Calu3 (cell line): ENCODE measurements at regions not wholly inside any gene's neighbourhood (a gene's known extent, or its start where the extent isn't known, plus 50 kb on each side); places are given as distances from the start of the nearest gene placed in this dataset.

Experiments used
- BruUV-seq: library from RNA; stranded (reverse); fragments of 400-500 nt; replicated peaks from 2 replicates; lab custom pipeline; 2021; lab: Mats Ljungman, UMichigan
- CTCF ChIA-PET: fragments of 300-600 bp; sonication (Branson Sonifier 250); formaldehyde crosslinking; loops from one replicate; lab custom pipeline; 2022; ENCODE audit warnings: antibody characterized with exemption; lab: Charles Lee
- DNase-seq: peaks from one replicate; pipeline ENCODE4 v3.0.0; 2022
- H3K27ac Mint-ChIP-seq: one replicate; pipeline ENCODE4 v1.8.0; 2022; ENCODE audit warnings: mixed read lengths; ENCODE audit not compliant: unreplicated experiment
- H3K27me3 Mint-ChIP-seq: one replicate; pipeline ENCODE4 v1.8.0; 2022; ENCODE audit warnings: mixed read lengths; ENCODE audit not compliant: unreplicated experiment
- H3K36me3 Mint-ChIP-seq: one replicate; pipeline ENCODE4 v1.8.0; 2022; ENCODE audit warnings: mild to moderate bottlenecking, moderate library complexity, mixed read lengths; ENCODE audit not compliant: insufficient read depth, unreplicated experiment
- H3K4me1 Mint-ChIP-seq: one replicate; pipeline ENCODE4 v1.8.0; 2022; ENCODE audit warnings: mild to moderate bottlenecking, low read depth, mixed read lengths; ENCODE audit not compliant: unreplicated experiment
- H3K4me3 Mint-ChIP-seq: one replicate; pipeline ENCODE4 v1.8.0; 2022; ENCODE audit warnings: mild to moderate bottlenecking, low read depth, moderate library complexity, mixed read lengths; ENCODE audit not compliant: unreplicated experiment
- H3K9me3 Mint-ChIP-seq: one replicate; pipeline ENCODE4 v1.8.0; 2022; ENCODE audit warnings: low read depth, mixed read lengths; ENCODE audit not compliant: unreplicated experiment
- CTCF ChIP-seq: fragments of 200-600 bp; IDR thresholded peaks from one replicate; pipeline ENCODE4 v1.8.0; 2022; ENCODE audit warnings: antibody characterized with exemption; ENCODE audit not compliant: unreplicated experiment
- intact Hi-C: fragments of 100-400 bp; cut with micrococcal nuclease; formaldehyde crosslinking; loops from one replicate; pipeline ENCODE4 v1.10.0; 2022; ENCODE audit not compliant: unreplicated experiment

GRCh38 chr17:33944826-33945225 lies 310.3 kb upstream of the CCL2 start:
- Mint-ChIP-seq H3K27ac (no peak overlapping the region), H3K4me1 (no peaks in the 10 kb centered on the region), H3K9me3 (no peaks in the 10 kb centered on the region), H3K4me3 (no peak overlapping the region), H3K36me3 (no peaks in the 10 kb centered on the region), H3K27me3 (peaks cover 75% of the 10 kb centered on the region)
- intact Hi-C loops, result no loop called here
- no peak for DNase-seq
- BruUV-seq, result no TSS peak
- CTCF ChIA-PET, result no interaction called here
- TF ChIP-seq CTCF, result no peak

DNA sequence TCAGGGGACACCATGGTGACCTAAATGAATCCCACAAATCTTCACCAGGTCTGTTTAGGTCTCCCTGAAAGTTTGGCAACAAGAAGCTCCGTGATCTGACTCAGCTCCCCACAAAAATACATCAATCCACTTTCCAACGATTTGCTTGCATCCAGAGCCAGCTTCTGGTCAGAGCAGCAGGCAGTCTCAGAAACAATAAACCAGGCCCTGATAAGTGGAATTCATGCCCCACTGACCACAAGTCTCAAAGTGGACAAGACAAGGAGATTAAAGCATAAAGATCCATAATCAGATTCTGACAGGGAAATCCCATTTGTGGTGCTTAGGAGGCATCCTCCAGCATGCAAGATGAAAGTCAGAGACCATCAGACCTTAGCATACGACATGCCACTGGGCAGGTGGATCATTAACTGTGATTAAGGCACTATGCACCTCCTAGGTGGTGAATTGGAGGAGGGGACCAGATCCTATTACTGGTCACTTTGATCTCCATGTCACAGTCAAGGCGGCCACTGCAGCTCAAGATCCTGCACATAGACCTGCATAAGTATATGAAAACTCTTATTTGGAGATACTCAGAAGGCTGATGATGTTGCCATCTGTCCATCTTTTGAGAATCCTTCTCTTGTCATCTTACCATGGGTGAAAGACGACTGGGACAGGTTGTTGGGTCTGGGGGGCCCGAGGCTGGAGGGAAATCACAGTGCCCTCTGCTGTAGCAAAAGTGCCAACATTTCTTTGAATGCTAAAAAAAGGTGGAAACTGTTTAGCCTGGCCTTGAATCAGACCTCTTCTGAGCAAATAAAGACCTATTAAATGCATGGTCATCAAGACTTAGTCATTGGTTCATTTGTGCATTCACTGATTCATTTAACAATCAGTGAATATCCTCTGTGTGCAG lies 309.2 kb upstream of the CCL2 start:
- Mint-ChIP-seq H3K27ac (no peak overlapping the region), H3K9me3 (no peaks in the 10 kb centered on the region), H3K4me3 (no peak overlapping the region), H3K36me3 (no peaks in the 10 kb centered on the region), H3K4me1 (no peaks in the 10 kb centered on the region), H3K27me3 (peaks cover 65% of the 10 kb centered on the region)
- CTCF ChIA-PET, result interaction anchor here (1.6 kb wide), 1 partner anchor 16 kb away, joined by 3 read pairs; no protein-coding TSS in a partner anchor
- intact Hi-C loops, result no loop called here
- DNase-seq, result no peak
- no TSS peak for BruUV-seq
- TF ChIP-seq CTCF, result no peak

- CTCF ChIA-PET, result no interaction called here
- H3K27me3 Mint-ChIP-seq, result peaks cover 48% of the 10 kb centered on the region
- TF ChIP-seq CTCF, result no peak
- DNase-seq, result no peak
- no peak overlapping the region for H3K4me3 Mint-ChIP-seq
- intact Hi-C loops, result loop anchor here (2.0 kb wide), 1 partner anchor 169 kb away; no protein-coding TSS in a partner anchor
- no TSS peak for BruUV-seq
- H3K36me3 Mint-ChIP-seq, result no peaks in the 10 kb centered on the region
- no peaks in the 10 kb centered on the region for H3K9me3 Mint-ChIP-seq
- no peak overlapping the region for H3K27ac Mint-ChIP-seq
- H3K4me1 Mint-ChIP-seq, result no peaks in the 10 kb centered on the region
These were observed 307.3 kb upstream of the CCL2 start for GRCh38 chr17:33947762-33948161.

DNA sequence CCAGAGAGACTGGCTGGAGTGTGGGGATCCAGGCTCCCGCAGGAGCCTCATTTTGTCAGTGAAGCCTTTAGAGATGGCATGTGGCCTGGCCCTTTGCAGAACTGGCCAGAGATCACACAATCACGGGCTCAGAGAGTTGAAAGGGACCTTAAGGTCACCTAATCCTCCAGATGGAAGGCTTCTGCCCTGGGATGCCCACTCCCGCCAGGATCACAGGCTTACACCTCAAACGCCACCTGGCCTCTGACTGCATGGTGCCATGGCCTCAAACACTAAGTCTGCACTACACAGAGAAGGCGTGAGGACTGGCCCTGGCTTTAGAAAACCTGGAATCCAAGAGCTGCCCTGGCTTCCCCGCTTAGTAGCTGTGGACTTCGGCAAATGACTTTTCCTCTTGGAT lies 306.8 kb upstream of the CCL2 start:
- DNase-seq, result no peak
- intact Hi-C loops, result loop anchor here (2.0 kb wide), 1 partner anchor 170 kb away; no protein-coding TSS in a partner anchor
- H3K4me1 Mint-ChIP-seq, result no peaks in the 10 kb centered on the region
- H3K27me3 Mint-ChIP-seq, result peaks cover 48% of the 10 kb centered on the region
- no peak overlapping the region for H3K27ac Mint-ChIP-seq
- CTCF ChIA-PET, result no interaction called here
- H3K36me3 Mint-ChIP-seq, result no peaks in the 10 kb centered on the region
- no peak for TF ChIP-seq CTCF
- BruUV-seq, result no TSS peak
- H3K9me3 Mint-ChIP-seq, result no peaks in the 10 kb centered on the region
- H3K4me3 Mint-ChIP-seq, result no peak overlapping the region
